GM21723 (cell line): ENCODE measurements at regions not wholly inside any gene's neighbourhood (a gene's known extent, or its start where the extent isn't known, plus 50 kb on each side); places are given as distances from the start of the nearest gene placed in this dataset.

Experiments used
- ATAC-seq: cut with Tn5 transposase; IDR thresholded peaks from one replicate; pipeline ENCODE4 v1.9.1; 2021; ENCODE audit warnings: mild to moderate bottlenecking, moderate library complexity; ENCODE audit not compliant: unreplicated experiment

- no peak for ATAC-seq
These were observed 189.7 kb upstream of the IL12A start for GRCh38 chr3:159798951-159799350.

- ATAC-seq = no peak
These were observed 188.0 kb upstream of the IL12A start for GRCh38 chr3:159800434-159801155.

GRCh38 chr3:159802864-159803263, 185.8 kb upstream of the IL12A start:
- no peak for ATAC-seq

GRCh38 chr3:159803459-159803858, 185.2 kb upstream of the IL12A start:
- ATAC-seq = no peak

- peak; percentile 98 for ATAC-seq
These were observed 183.8 kb upstream of the IL12A start for GRCh38 chr3:159804726-159805410.

GRCh38 chr3:159805411-159805772, 183.2 kb upstream of the IL12A start:
- peak; percentile 23 for ATAC-seq

GRCh38 chr3:159806412-159806811, 182.2 kb upstream of the IL12A start:
- no peak for ATAC-seq

- no peak for ATAC-seq
These were observed 181.2 kb upstream of the IL12A start for GRCh38 chr3:159807137-159808040.

- ATAC-seq = no peak
These were observed 174.7 kb upstream of the IL12A start for GRCh38 chr3:159813822-159814531.

- ATAC-seq = no peak
These were observed 172.1 kb upstream of the IL12A start for GRCh38 chr3:159816512-159816911.

- no peak for ATAC-seq
These were observed 171.5 kb upstream of the IL12A start for GRCh38 chr3:159817126-159817525.

- ATAC-seq = no peak
These were observed 171.1 kb upstream of the IL12A start for GRCh38 chr3:159817571-159817970.

- ATAC-seq = no peak
These were observed 170.2 kb upstream of the IL12A start for GRCh38 chr3:159818399-159818798.

- no peak for ATAC-seq
These were observed 169.6 kb upstream of the IL12A start for GRCh38 chr3:159818997-159819500.

- ATAC-seq = no peak
These were observed 169.0 kb upstream of the IL12A start for GRCh38 chr3:159819676-159820075.

- ATAC-seq = no peak
These were observed 167.5 kb upstream of the IL12A start for GRCh38 chr3:159821110-159821509.

GRCh38 chr3:159821736-159822135, 166.9 kb upstream of the IL12A start:
- no peak for ATAC-seq

- ATAC-seq = no peak
These were observed 164.9 kb upstream of the IL12A start for GRCh38 chr3:159823780-159824179.

GRCh38 chr3:159824333-159824732, 164.3 kb upstream of the IL12A start:
- ATAC-seq = no peak

- no peak for ATAC-seq
These were observed 163.3 kb upstream of the IL12A start for GRCh38 chr3:159825216-159825854.
